ENCODE measurements at regions not wholly inside any gene's neighbourhood (a gene's known extent, or its start where the extent isn't known, plus 50 kb on each side); places are given as distances from the start of the nearest gene placed in this dataset.
A peak's percentile ranks its signal among the peaks of the same experiment; 100 is the strongest.
"Not testable (repeated sequence)": the region's sequence is repeated elsewhere in the genome, so short reads cannot be mapped to it uniquely, and the experiment has no call there.

- H3K27me3 ChIP-seq, result no peaks in the 10 kb centered on the region
- H3K4me1 ChIP-seq, result no peaks in the 10 kb centered on the region
- no peaks in the 10 kb centered on the region for H3K36me3 ChIP-seq
- no peak overlapping the region for H3K4me3 ChIP-seq (ENCODE audit: low read depth, low read length)
- TF ChIP-seq CTCF (IDR thresholded peaks at IDR 0.05; ENCODE audit: low read depth, low read length), result peak; percentile 13; the same call in 1 of the 2 replicates
- no peaks in the 10 kb centered on the region for H3K9me3 ChIP-seq
- DNase-seq, result no peak
These were observed 1081.9 kb downstream of the FAT4 start for GRCh38 chr4:126396703-126397102.

DNA sequence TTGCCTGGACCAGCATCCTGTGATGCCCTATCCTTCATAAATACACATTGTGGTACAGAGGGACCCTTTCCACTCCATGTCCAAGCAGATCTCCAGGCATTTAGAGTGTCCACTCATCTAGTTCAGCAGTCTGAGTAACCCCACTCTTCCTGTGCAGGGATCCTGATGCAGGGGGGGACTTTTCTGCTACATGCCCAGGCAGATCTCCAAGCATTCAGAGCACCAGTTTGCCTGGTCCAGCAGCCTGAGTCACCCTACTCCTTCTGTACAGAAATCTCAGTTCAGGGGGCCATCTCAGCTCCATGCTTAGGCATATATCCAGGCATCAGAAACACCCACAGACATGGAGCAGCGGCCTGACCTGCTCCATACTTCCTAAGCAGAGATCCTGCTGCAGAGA, 1089.8 kb downstream of the FAT4 start:
- no peaks in the 10 kb centered on the region for H3K27me3 ChIP-seq
- no peaks in the 10 kb centered on the region for H3K4me1 ChIP-seq
- H3K4me3 ChIP-seq (ENCODE audit: low read depth, low read length), result no peak overlapping the region
- TF ChIP-seq CTCF (IDR thresholded peaks at IDR 0.05; ENCODE audit: low read depth, low read length), result no peak
- H3K9me3 ChIP-seq, result no peaks in the 10 kb centered on the region
- no peak for DNase-seq
- no peaks in the 10 kb centered on the region for H3K36me3 ChIP-seq

GRCh38 chr4:126405369-126405982, 1090.7 kb downstream of the FAT4 start:
- DNase-seq, result no peak
- Histone ChIP-seq H3K4me1 (no peaks in the 10 kb centered on the region), H3K4me3 (ENCODE audit: low read depth, low read length) (no peak overlapping the region), H3K36me3 (no peaks in the 10 kb centered on the region), H3K27me3 (no peaks in the 10 kb centered on the region), H3K9me3 (no peaks in the 10 kb centered on the region)
- TF ChIP-seq CTCF (IDR thresholded peaks at IDR 0.05; ENCODE audit: low read depth, low read length), result peak; percentile 83

DNA sequence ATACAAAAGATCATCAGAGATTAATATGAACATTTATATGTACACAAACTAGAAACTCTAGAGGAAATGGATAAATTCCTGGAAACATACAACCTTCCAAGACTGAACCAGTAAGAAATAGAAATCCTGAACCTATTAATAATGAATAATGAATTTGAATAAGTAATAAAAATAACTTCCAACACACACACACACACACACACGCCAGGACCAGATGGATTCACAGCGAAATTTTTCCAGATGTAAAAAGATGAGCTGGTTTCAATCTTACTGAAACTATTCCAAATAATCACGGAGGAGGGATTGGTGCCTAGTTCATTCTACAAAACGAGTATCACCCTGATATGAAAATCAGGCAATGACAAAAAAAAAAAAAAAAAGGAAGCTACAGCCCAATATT, 1095.0 kb downstream of the FAT4 start:
- no peak for TF ChIP-seq CTCF (IDR thresholded peaks at IDR 0.05; ENCODE audit: low read depth, low read length)
- H3K27me3 ChIP-seq, result no peaks in the 10 kb centered on the region

DNA sequence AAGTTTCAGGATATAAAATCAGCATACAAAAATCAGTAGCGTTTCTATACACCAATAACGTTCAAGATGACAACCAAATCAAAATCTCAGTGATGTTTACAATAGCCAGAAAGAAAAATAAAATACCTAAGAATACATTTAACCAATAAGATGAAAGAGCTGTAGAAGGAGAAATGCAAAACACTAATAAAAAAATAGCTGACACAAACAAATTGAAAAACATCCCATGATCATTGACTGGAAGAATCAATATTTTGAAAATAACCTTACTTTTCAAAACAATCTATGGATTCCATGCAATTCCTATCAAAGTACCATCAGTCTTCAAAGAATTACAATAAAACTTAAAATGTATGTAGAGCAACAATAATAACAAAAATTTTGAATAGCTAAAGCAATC, 1096.3 kb downstream of the FAT4 start:
- no peaks in the 10 kb centered on the region for H3K36me3 ChIP-seq
- no peak for TF ChIP-seq CTCF (IDR thresholded peaks at IDR 0.05; ENCODE audit: low read depth, low read length)
- peaks cover 3% of the 10 kb centered on the region; the same call in 1 of the 2 replicates for H3K4me1 ChIP-seq
- no peak overlapping the region for H3K4me3 ChIP-seq (ENCODE audit: low read depth, low read length)
- DNase-seq, result no peak
- H3K9me3 ChIP-seq, result no peaks in the 10 kb centered on the region
- H3K27me3 ChIP-seq, result no peaks in the 10 kb centered on the region

More for the DNA sequence above, 1095.0 kb downstream of the FAT4 start:
- DNase-seq, result no peak
- no peaks in the 10 kb centered on the region for H3K9me3 ChIP-seq
- no peaks in the 10 kb centered on the region for H3K36me3 ChIP-seq
- no peak overlapping the region for H3K4me3 ChIP-seq (ENCODE audit: low read depth, low read length)
- H3K4me1 ChIP-seq, result peaks cover 3% of the 10 kb centered on the region; the same call in 1 of the 2 replicates

- H3K9me3 ChIP-seq; DNase-seq; H3K4me1 ChIP-seq; H3K4me3 ChIP-seq (ENCODE audit: low read depth, low read length); H3K27me3 ChIP-seq; H3K36me3 ChIP-seq: not testable (repeated sequence)
These were observed 1097.6 kb downstream of the FAT4 start for GRCh38 chr4:126412310-126412709.

Data from BE2C (cell line).